Upper lobe of left lung (tissue), 4 donors: ENCODE measurements at regions not wholly inside any gene's neighbourhood (a gene's known extent, or its start where the extent isn't known, plus 50 kb on each side); places are given as distances from the start of the nearest gene placed in this dataset.

Experiments used
- CTCF ChIP-seq, 6 experiments: fragments of 450-650 bp in 4 of 6; fragments of 200-600 bp in 2 of 6; sonication (generic) in 2 of 6; IDR thresholded peaks; one replicate each; pipeline ENCODE4 v1.5.1; 2016 to 2019; ENCODE audit warnings: antibody characterized with exemption in 6 of 6
- POLR2A ChIP-seq, 4 donors: fragments of 450-650 bp; IDR thresholded peaks; one replicate each; pipeline ENCODE4 v1.5.1; 2016 to 2017; ENCODE audit warnings: antibody characterized with exemption in 4 of 4, mild to moderate bottlenecking in 2 of 4
- POLR2AphosphoS5 ChIP-seq, 2 donors: sonication (generic); formaldehyde crosslinking; IDR thresholded peaks; one replicate each; pipeline ENCODE4 v1.5.1; 2017; ENCODE audit warnings: antibody characterized with exemption in 2 of 2

DNA sequence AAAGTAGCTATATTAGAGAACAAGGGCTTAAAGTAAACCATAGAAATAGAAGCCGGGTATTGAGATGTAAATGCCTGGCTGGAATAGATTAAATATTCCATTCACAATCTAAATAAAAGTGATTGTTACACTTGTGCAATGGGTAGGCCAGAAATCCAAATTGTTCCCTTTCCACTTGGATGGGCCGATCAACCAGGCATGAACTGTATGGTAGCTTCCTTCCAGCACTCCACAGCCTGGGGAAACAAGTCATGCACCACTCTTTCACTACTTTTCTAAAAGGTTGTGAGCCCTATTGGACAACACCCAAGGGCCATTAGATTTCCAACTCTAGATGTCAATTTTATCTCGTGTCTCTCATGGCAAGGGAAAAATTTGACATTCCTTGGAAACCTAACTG, 407.3 kb upstream of the HSFY2 start:
- TF ChIP-seq CTCF (IDR thresholded peaks at IDR 0.05): no peak
- TF ChIP-seq POLR2A (IDR thresholded peaks at IDR 0.05): no peak
- no peak for TF ChIP-seq POLR2AphosphoS5 (IDR thresholded peaks at IDR 0.05)
